ENCODE measurements at regions not wholly inside any gene's neighbourhood (a gene's known extent, or its start where the extent isn't known, plus 50 kb on each side); places are given as distances from the start of the nearest gene placed in this dataset.
A peak's percentile ranks its signal among the peaks of the same experiment; 100 is the strongest.

DNA sequence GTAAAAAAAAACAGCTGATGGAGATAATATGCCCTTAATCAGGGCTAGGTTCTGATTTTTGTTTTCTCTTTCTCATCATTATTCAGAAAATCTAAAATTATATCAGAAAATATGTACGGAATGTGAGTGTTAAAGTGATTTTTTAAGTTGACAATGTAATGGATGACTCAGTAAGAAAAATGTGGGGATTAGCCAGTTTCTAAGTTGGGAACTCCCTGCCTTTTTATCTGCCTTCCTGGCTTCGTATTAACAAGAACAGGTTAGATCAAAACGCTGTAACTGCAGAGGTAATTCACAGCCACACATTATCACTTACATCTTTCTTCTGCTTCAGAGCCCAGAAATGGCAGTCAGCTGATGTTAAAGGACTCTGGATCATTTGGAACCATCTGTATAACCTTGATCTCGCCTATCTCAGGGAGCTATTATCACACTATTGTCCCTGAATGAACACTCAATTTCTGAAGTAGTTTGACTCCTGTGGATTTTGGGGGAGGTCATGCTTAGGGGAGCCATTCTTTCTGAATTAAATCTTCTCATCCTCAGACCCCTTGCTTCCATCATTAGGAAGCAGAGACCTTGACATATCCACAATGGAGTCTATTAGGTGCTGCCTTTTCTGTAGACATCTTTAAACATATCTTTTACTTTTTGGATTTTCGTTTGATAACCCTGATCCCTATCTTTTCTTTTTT is 135.7 kb upstream of the SLC16A7 start:
- Histone ChIP-seq H3K9me3 (no peaks in the 10 kb centered on the region), H3K36me3 (no peaks in the 10 kb centered on the region), H3K27ac (no peak overlapping the region), H3K27me3 (no peaks in the 10 kb centered on the region), H3K4me1 (no peaks in the 10 kb centered on the region), H3K4me3 (no peak overlapping the region)
- 40 to 62% (median 46%) methylated on average over 5 of the region's 5 CpGs for WGBS, 5 donors
- intact Hi-C loops (cut with DNase I; ENCODE audit: low total_unique reads): no loop called here
- no peak for DNase-seq
- TF ChIP-seq POLR2A (IDR thresholded peaks at IDR 0.05) (no peak), EP300 (IDR thresholded peaks at IDR 0.05) (no peak), POLR2AphosphoS5 (IDR thresholded peaks at IDR 0.05) (no peak)
- TF ChIP-seq, protein P1, sequence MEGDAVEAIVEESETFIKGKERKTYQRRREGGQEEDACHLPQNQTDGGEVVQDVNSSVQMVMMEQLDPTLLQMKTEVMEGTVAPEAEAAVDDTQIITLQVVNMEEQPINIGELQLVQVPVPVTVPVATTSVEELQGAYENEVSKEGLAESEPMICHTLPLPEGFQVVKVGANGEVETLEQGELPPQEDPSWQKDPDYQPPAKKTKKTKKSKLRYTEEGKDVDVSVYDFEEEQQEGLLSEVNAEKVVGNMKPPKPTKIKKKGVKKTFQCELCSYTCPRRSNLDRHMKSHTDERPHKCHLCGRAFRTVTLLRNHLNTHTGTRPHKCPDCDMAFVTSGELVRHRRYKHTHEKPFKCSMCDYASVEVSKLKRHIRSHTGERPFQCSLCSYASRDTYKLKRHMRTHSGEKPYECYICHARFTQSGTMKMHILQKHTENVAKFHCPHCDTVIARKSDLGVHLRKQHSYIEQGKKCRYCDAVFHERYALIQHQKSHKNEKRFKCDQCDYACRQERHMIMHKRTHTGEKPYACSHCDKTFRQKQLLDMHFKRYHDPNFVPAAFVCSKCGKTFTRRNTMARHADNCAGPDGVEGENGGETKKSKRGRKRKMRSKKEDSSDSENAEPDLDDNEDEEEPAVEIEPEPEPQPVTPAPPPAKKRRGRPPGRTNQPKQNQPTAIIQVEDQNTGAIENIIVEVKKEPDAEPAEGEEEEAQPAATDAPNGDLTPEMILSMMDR (IDR thresholded peaks at IDR 0.05): no peak

DNA sequence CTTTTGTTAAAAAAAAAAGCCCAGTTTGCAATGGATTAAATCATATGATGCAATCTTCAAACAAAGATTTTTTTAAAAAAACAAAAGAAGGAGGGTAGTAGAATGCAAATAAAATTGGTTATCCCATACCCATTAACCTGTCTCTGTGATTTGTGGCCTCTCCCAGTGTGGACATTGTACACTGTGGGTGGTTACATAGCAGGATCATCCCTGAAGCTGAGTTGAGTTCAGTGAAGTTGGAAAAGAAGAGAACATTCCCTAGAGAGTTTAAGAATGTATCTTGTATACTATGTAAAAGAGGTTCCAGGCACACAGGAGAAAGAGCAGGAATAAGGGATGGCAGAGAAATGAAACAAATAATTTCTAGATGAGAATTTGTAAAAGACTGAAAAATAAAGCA is 142.4 kb upstream of the SLC16A7 start:
- no peak for DNase-seq
- intact Hi-C loops (cut with DNase I; ENCODE audit: low total_unique reads): no loop called here
- TF ChIP-seq POLR2AphosphoS5 (IDR thresholded peaks at IDR 0.05) (no peak), POLR2A (IDR thresholded peaks at IDR 0.05) (no peak), EP300 (IDR thresholded peaks at IDR 0.05) (no peak)
- TF ChIP-seq, protein P1 (IDR thresholded peaks at IDR 0.05): no peak
- H3K27me3 ChIP-seq: no peaks in the 10 kb centered on the region
- peaks cover 0 to 9% (median 0%) of the 10 kb centered on the region in 4 donors for H3K4me1 ChIP-seq
- no peaks in the 10 kb centered on the region for H3K36me3 ChIP-seq
- H3K4me3 ChIP-seq: no peak overlapping the region
- H3K27ac ChIP-seq: no peak overlapping the region
- peaks cover 0 to 6% (median 0%) of the 10 kb centered on the region in 4 donors for H3K9me3 ChIP-seq

DNA sequence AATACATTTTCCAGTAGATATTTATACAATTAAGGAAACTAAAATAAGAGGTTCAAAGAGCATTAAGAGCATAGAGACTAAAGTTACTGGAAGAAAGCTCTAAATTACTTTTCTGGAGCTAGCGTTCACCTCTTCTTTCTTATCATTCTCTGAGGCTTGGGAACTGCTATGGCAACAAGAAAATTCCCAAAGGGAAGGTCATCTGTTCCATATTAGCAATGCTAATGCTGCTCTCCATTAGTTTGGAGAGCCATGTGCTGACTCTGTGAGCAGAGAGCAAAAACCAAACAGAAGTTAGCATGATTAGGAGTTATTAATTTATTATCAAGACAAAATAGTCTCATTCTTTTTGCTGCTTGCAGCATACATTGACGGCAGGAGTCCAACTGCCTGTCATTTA is 143.1 kb upstream of the SLC16A7 start:
- peak in 1 of 2 donors; percentile 36 for DNase-seq
- H3K9me3 ChIP-seq: peaks cover 0 to 6% (median 0%) of the 10 kb centered on the region in 4 donors
- H3K4me3 ChIP-seq: no peak overlapping the region
- TF ChIP-seq EP300 (IDR thresholded peaks at IDR 0.05) (no peak), POLR2A (IDR thresholded peaks at IDR 0.05) (no peak), POLR2AphosphoS5 (IDR thresholded peaks at IDR 0.05) (no peak)
- TF ChIP-seq, protein P1 (IDR thresholded peaks at IDR 0.05): no peak
- H3K27ac ChIP-seq: no peak overlapping the region
- H3K27me3 ChIP-seq: no peaks in the 10 kb centered on the region
- H3K36me3 ChIP-seq: no peaks in the 10 kb centered on the region
- intact Hi-C loops (cut with DNase I; ENCODE audit: low total_unique reads): no loop called here
- H3K4me1 ChIP-seq: peaks cover 0 to 9% (median 0%) of the 10 kb centered on the region in 4 donors
- WGBS, 5 donors: 33 to 44% (median 43%) methylated on average over 2 of the region's 2 CpGs

DNA sequence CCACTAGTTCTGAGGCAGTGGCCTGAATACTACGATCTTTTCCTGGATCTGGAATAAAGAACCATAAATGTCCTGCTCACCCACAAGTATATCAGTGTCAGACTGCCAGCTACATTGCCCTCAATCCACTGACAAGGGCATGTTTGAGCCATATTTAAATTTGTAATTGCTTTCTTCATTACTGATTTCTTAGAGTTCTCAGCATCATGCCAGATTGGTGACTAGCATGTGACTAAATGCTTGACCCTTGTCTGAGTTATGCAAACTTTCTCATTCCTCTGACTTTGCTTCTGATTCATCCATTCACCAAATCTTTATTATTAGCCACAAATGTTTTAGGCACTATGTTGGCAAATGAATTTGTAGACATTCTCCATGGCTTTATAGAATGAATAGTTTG is 143.6 kb upstream of the SLC16A7 start:
- Histone ChIP-seq H3K4me1 (peaks cover 0 to 9% (median 0%) of the 10 kb centered on the region in 4 donors), H3K36me3 (no peaks in the 10 kb centered on the region), H3K4me3 (no peak overlapping the region), H3K27me3 (no peaks in the 10 kb centered on the region), H3K27ac (no peak overlapping the region), H3K9me3 (peaks cover 0 to 6% (median 0%) of the 10 kb centered on the region in 4 donors)
- no peak for DNase-seq
- WGBS, 5 donors: 34 to 57% (median 48%) methylated on average over 1 of the region's 1 CpG
- TF ChIP-seq POLR2AphosphoS5 (IDR thresholded peaks at IDR 0.05): no peak
- no peak for TF ChIP-seq EP300 (IDR thresholded peaks at IDR 0.05)
- TF ChIP-seq POLR2A (IDR thresholded peaks at IDR 0.05): no peak
- TF ChIP-seq, protein P1 (IDR thresholded peaks at IDR 0.05): no peak
- intact Hi-C loops (cut with DNase I; ENCODE audit: low total_unique reads): no loop called here

Data from stomach (tissue), 8 donors.